ENCODE measurements at regions not wholly inside any gene's neighbourhood (a gene's known extent, or its start where the extent isn't known, plus 50 kb on each side); places are given as distances from the start of the nearest gene placed in this dataset.

DNA sequence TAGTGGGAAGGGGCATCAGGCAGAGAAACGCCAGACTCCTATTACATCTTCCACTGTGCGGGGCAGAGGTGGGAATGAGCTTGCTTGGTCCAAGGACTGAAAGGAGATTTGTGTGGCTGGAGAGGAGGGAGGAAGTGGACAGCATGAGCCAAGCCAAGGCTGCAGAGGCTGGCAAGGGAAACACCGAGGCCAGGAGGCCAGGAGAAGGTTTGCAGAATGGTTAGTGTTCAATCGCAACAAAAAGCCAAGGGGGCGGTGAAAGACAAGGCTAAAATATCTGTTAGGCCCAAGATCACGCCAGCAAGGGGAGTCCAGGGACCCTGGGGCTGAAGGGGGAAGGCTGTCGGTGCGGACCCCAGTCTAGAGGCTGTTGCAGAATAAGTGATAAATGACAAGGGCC lies 75.8 kb downstream of the CPN2 start:
- no peak overlapping the region for H3K4me3 ChIP-seq (replicated peaks; ENCODE audit: insufficient read depth, low read length)
- H3K27me3 ChIP-seq (ENCODE audit: insufficient read depth, poor library complexity, severe bottlenecking), result no peaks in the 10 kb centered on the region
- TF ChIP-seq SPI1 (IDR thresholded peaks at IDR 0.05; ENCODE audit: borderline replicate concordance, low read depth) (0 out of 2 replicates have a peak, but pooled peaks have one; percentile 3), POLR2AphosphoS5 (IDR thresholded peaks at IDR 0.05; ENCODE audit: low read depth) (no peak)
- TF ChIP-seq, protein P1, sequence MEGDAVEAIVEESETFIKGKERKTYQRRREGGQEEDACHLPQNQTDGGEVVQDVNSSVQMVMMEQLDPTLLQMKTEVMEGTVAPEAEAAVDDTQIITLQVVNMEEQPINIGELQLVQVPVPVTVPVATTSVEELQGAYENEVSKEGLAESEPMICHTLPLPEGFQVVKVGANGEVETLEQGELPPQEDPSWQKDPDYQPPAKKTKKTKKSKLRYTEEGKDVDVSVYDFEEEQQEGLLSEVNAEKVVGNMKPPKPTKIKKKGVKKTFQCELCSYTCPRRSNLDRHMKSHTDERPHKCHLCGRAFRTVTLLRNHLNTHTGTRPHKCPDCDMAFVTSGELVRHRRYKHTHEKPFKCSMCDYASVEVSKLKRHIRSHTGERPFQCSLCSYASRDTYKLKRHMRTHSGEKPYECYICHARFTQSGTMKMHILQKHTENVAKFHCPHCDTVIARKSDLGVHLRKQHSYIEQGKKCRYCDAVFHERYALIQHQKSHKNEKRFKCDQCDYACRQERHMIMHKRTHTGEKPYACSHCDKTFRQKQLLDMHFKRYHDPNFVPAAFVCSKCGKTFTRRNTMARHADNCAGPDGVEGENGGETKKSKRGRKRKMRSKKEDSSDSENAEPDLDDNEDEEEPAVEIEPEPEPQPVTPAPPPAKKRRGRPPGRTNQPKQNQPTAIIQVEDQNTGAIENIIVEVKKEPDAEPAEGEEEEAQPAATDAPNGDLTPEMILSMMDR (IDR thresholded peaks at IDR 0.05; ENCODE audit: insufficient read depth, low read length), result no peak
- TF ChIP-seq, protein P2, sequence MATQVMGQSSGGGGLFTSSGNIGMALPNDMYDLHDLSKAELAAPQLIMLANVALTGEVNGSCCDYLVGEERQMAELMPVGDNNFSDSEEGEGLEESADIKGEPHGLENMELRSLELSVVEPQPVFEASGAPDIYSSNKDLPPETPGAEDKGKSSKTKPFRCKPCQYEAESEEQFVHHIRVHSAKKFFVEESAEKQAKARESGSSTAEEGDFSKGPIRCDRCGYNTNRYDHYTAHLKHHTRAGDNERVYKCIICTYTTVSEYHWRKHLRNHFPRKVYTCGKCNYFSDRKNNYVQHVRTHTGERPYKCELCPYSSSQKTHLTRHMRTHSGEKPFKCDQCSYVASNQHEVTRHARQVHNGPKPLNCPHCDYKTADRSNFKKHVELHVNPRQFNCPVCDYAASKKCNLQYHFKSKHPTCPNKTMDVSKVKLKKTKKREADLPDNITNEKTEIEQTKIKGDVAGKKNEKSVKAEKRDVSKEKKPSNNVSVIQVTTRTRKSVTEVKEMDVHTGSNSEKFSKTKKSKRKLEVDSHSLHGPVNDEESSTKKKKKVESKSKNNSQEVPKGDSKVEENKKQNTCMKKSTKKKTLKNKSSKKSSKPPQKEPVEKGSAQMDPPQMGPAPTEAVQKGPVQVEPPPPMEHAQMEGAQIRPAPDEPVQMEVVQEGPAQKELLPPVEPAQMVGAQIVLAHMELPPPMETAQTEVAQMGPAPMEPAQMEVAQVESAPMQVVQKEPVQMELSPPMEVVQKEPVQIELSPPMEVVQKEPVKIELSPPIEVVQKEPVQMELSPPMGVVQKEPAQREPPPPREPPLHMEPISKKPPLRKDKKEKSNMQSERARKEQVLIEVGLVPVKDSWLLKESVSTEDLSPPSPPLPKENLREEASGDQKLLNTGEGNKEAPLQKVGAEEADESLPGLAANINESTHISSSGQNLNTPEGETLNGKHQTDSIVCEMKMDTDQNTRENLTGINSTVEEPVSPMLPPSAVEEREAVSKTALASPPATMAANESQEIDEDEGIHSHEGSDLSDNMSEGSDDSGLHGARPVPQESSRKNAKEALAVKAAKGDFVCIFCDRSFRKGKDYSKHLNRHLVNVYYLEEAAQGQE (IDR thresholded peaks at IDR 0.05; ENCODE audit: insufficient replicate concordance, low read depth), result no peak
- no peak overlapping the region for H3K27ac ChIP-seq (replicated peaks)
- DNase-seq (ENCODE audit: low read depth in 1 of 2, low spot score in 1 of 2), result no peak

DNA sequence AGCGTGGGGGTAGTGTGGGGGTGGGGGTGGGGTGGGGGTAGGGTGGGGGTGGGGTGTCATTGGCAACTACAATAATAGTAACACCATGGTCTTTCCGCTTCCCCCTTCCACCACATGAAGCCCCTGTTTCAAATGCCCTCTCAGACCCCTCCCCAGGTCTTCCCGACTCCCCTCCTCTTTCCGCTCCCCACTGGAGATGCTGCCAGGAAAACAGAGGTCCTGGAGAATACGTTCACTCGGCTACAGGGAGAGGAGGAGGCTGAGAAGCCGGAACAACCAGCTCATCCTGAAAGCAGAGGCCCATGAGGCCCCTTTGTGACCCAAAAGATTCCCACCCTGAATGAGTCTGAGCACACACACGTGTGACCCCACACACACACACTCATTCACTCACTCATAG lies 75.4 kb downstream of the CPN2 start:
- Histone ChIP-seq H3K27me3 (ENCODE audit: insufficient read depth, poor library complexity, severe bottlenecking) (no peaks in the 10 kb centered on the region), H3K4me3 (replicated peaks; ENCODE audit: insufficient read depth, low read length) (no peak overlapping the region), H3K27ac (replicated peaks) (no peak overlapping the region)
- TF ChIP-seq, protein P2 (IDR thresholded peaks at IDR 0.05; ENCODE audit: insufficient replicate concordance, low read depth), result no peak
- TF ChIP-seq, protein P1 (IDR thresholded peaks at IDR 0.05; ENCODE audit: insufficient read depth, low read length), result no peak
- TF ChIP-seq SPI1 (IDR thresholded peaks at IDR 0.05; ENCODE audit: borderline replicate concordance, low read depth) (no peak), GABPA (IDR thresholded peaks at IDR 0.05; ENCODE audit: low read depth) (no peak), POLR2AphosphoS5 (IDR thresholded peaks at IDR 0.05; ENCODE audit: low read depth) (no peak)
- DNase-seq (ENCODE audit: low read depth in 1 of 2, low spot score in 1 of 2), result no peak

DNA sequence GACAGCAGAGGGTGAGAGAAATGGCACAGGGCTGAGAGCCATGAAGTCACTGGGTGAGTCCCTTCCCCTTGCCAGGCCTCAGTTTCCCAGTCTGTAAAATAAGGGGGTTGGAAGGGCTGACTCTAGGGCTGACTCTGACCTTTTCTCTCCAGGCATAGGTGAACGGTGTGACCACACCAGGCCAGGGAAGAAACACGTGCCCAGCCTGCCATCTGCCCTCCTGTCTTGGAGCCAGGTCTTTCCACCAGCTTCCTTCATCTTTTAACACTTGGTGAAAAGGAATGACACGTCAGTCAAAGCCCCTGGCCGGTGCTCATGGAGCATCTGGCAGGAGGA lies 74.4 kb downstream of the CPN2 start:
- TF ChIP-seq SPI1 (IDR thresholded peaks at IDR 0.05; ENCODE audit: borderline replicate concordance, low read depth) (no peak), POLR2AphosphoS5 (IDR thresholded peaks at IDR 0.05; ENCODE audit: low read depth) (no peak), GABPA (IDR thresholded peaks at IDR 0.05; ENCODE audit: low read depth) (no peak)
- TF ChIP-seq, protein P1 (IDR thresholded peaks at IDR 0.05; ENCODE audit: insufficient read depth, low read length), result no peak
- TF ChIP-seq, protein P2 (IDR thresholded peaks at IDR 0.05; ENCODE audit: insufficient replicate concordance, low read depth), result no peak
- Histone ChIP-seq H3K27ac (replicated peaks) (no peak overlapping the region), H3K27me3 (ENCODE audit: insufficient read depth, poor library complexity, severe bottlenecking) (no peaks in the 10 kb centered on the region), H3K4me3 (replicated peaks; ENCODE audit: insufficient read depth, low read length) (no peak overlapping the region)
- no peak for DNase-seq (ENCODE audit: low read depth in 1 of 2, low spot score in 1 of 2)

All from HL-60 (cell line).